GM18909 (cell line): ENCODE measurements at regions not wholly inside any gene's neighbourhood (a gene's known extent, or its start where the extent isn't known, plus 50 kb on each side); places are given as distances from the start of the nearest gene placed in this dataset.

Experiments
- ATAC-seq: cut with Tn5 transposase; IDR thresholded peaks from one replicate; pipeline ENCODE4 v1.9.1; 2021; ENCODE audit warnings: mild to moderate bottlenecking; ENCODE audit not compliant: unreplicated experiment, poor library complexity

GRCh38 chr13:71922194-71922593 lies 55.2 kb upstream of the DACH1 start:
- ATAC-seq: no peak
